Loucy (cell line): ENCODE measurements at regions not wholly inside any gene's neighbourhood (a gene's known extent, or its start where the extent isn't known, plus 50 kb on each side); places are given as distances from the start of the nearest gene placed in this dataset.
"Not testable (repeated sequence)": the region's sequence is repeated elsewhere in the genome, so short reads cannot be mapped to it uniquely, and the experiment has no call there.

ENCODE experiments used
- H2AFZ ChIP-seq: fragments of 200-600 bp; sonication (generic); 2 replicates; pipeline ENCODE4 v1.6.0; 2016; ENCODE audit warnings: antibody characterized with exemption, mild to moderate bottlenecking, low read length, moderate library complexity
- H3F3A ChIP-seq: fragments of 200-600 bp; 2 replicates; pipeline ENCODE4 v1.6.0; 2016; ENCODE audit warnings: antibody characterized with exemption, low read depth, mild to moderate bottlenecking
- H3K27me3 ChIP-seq: fragments of 200-600 bp; sonication (generic); 2 replicates; pipeline ENCODE4 v1.6.1; 2014; ENCODE audit warnings: low read length, mild to moderate bottlenecking; ENCODE audit not compliant: insufficient read depth, poor library complexity, severe bottlenecking
- H3K36me3 ChIP-seq: fragments of 200-600 bp; sonication (generic); 2 replicates; pipeline ENCODE4 v1.6.1; 2016; ENCODE audit warnings: low read length; ENCODE audit not compliant: insufficient read depth
- H3K4me1 ChIP-seq: fragments of 200-600 bp; sonication (generic); 2 replicates; pipeline ENCODE4 v1.5.1; 2014; ENCODE audit warnings: low read length, mild to moderate bottlenecking; ENCODE audit not compliant: insufficient read depth, poor library complexity, severe bottlenecking
- H3K4me2 ChIP-seq: fragments of 200-600 bp; sonication (generic); 2 replicates; pipeline ENCODE4 v1.6.0; 2014; ENCODE audit warnings: antibody characterized with exemption, low read length, low read depth, mild to moderate bottlenecking; ENCODE audit not compliant: poor library complexity, severe bottlenecking
- H3K4me3 ChIP-seq: fragments of 200-600 bp; sonication (generic); 2 replicates; pipeline ENCODE4 v1.5.1; 2014; ENCODE audit warnings: low read length, mild to moderate bottlenecking, mixed read lengths; ENCODE audit not compliant: poor library complexity, severe bottlenecking
- H3K79me2 ChIP-seq: fragments of 200-600 bp; sonication (generic); 2 replicates; pipeline ENCODE4 v1.6.1; 2014; ENCODE audit warnings: low read length; ENCODE audit not compliant: insufficient read depth
- H3K9ac ChIP-seq: fragments of 200-600 bp; sonication (generic); 2 replicates; pipeline ENCODE4 v1.6.0; 2014; ENCODE audit warnings: mild to moderate bottlenecking, low read depth, low read length, moderate library complexity; ENCODE audit not compliant: poor library complexity, severe bottlenecking
- H3K9me2 ChIP-seq: fragments of 200-600 bp; sonication (generic); replicated peaks from 2 replicates; pipeline ENCODE4 v1.6.1; 2016; ENCODE audit warnings: low read depth, low read length, mixed read lengths
- H3K9me3 ChIP-seq: fragments of 200-600 bp; sonication (generic); 2 replicates; pipeline ENCODE4 v1.6.1; 2014; ENCODE audit warnings: mild to moderate bottlenecking, antibody characterized with exemption, low read length, low read depth; ENCODE audit not compliant: insufficient read depth
- H4K20me1 ChIP-seq: fragments of 200-600 bp; sonication (generic); 2 replicates; pipeline ENCODE4 v1.6.0; 2014; ENCODE audit warnings: antibody characterized with exemption, low read length, mild to moderate bottlenecking; ENCODE audit not compliant: insufficient read depth, poor library complexity, severe bottlenecking
- EZH2phosphoT487 ChIP-seq: fragments of 200-600 bp; IDR thresholded peaks from 2 replicates; pipeline ENCODE4 v1.6.1; 2018; ENCODE audit warnings: antibody characterized with exemption, mild to moderate bottlenecking, moderate library complexity, borderline replicate concordance
- TF ChIP-seq, protein P1 (sequence below): fragments of 200-600 bp; sonication (generic); conservative IDR thresholded peaks from 2 replicates; pipeline ENCODE4 v1.5.1; 2014; ENCODE audit warnings: mild to moderate bottlenecking, antibody characterized with exemption, low read length

DNA sequence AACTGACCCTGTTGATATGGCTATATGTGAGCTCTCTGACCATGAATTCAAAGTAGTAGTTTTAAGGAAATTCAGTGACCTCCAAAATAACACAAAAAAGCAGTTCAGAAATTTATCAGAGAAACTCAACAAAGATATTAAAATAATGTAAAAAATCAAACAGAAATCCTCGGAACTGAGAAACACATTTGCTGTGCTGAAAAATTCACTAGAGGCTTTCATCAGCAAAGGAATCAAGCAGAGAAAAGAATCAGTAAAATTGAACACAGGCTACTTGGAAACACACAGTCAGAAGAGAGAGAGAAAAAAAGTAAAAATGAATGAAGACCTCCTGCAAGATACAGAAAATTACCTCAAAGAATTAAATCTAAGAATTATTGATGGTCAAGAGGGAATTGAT lies 417.2 kb downstream of the TMEM232 start:
- no peaks in the 10 kb centered on the region for H4K20me1 ChIP-seq
- no peak for TF ChIP-seq EZH2phosphoT487
- TF ChIP-seq, protein P1, sequence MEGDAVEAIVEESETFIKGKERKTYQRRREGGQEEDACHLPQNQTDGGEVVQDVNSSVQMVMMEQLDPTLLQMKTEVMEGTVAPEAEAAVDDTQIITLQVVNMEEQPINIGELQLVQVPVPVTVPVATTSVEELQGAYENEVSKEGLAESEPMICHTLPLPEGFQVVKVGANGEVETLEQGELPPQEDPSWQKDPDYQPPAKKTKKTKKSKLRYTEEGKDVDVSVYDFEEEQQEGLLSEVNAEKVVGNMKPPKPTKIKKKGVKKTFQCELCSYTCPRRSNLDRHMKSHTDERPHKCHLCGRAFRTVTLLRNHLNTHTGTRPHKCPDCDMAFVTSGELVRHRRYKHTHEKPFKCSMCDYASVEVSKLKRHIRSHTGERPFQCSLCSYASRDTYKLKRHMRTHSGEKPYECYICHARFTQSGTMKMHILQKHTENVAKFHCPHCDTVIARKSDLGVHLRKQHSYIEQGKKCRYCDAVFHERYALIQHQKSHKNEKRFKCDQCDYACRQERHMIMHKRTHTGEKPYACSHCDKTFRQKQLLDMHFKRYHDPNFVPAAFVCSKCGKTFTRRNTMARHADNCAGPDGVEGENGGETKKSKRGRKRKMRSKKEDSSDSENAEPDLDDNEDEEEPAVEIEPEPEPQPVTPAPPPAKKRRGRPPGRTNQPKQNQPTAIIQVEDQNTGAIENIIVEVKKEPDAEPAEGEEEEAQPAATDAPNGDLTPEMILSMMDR: no peak
- no peak overlapping the region for H2AFZ ChIP-seq
- H3K79me2 ChIP-seq: no peaks in the 10 kb centered on the region
- no peaks in the 10 kb centered on the region for H3K9me2 ChIP-seq
- H3K27me3 ChIP-seq: no peaks in the 10 kb centered on the region
- peaks cover 2% of the 10 kb centered on the region; the same call in 1 of the 2 replicates for H3K9me3 ChIP-seq
- H3F3A ChIP-seq: no peaks in the 10 kb centered on the region
- H3K36me3 ChIP-seq: no peaks in the 10 kb centered on the region
- no peak overlapping the region for H3K9ac ChIP-seq
- H3K4me3 ChIP-seq: no peak overlapping the region
- H3K4me1 ChIP-seq: no peaks in the 10 kb centered on the region
- no peak overlapping the region for H3K4me2 ChIP-seq

DNA sequence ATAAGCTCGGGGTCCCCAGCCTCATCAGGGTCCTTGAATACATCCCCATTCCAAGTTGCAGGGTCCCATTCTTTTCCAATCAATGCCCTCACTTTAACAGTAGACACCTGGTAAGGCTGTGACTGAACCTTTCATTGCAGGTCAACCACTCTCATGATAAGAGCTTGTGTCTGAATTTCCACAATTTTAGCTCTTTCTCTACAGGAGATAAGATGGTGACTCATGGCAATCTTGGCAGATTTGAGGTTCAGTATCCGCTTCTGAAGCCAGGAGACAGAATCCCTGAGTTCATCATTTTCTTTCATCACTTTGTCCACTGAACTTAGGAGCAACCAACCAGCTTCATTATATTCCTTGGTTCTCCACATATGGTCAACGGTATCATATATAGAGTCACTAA lies 409.9 kb downstream of the TMEM232 start:
- H3F3A ChIP-seq, H3K4me3 ChIP-seq, H3K4me1 ChIP-seq, H3K36me3 ChIP-seq, H2AFZ ChIP-seq, H4K20me1 ChIP-seq, H3K79me2 ChIP-seq, H3K9me2 ChIP-seq, H3K9me3 ChIP-seq, H3K9ac ChIP-seq, H3K4me2 ChIP-seq, H3K27me3 ChIP-seq: not testable (repeated sequence)

DNA sequence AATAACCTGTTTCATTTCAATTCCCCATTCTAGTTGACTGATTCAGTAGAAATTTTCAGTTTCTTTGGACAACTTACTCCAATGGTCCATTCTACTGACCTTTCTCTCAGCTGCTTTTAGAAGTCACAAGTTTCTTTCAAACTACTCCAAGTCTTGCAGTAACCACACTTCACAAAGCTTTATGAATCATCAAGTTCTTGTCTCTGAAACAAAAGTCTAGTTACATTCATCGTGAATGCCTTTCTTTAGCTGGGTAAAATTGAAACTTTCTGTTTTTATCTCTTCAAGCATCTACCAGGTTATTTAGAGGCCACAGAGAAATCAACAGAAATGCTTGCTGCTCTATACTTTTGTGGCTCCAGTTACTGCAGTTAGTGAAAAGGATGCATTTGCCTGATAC lies 405.4 kb downstream of the TMEM232 start:
- H3F3A ChIP-seq: no peaks in the 10 kb centered on the region
- H3K4me1 ChIP-seq: no peaks in the 10 kb centered on the region
- no peaks in the 10 kb centered on the region for H4K20me1 ChIP-seq
- no peak for TF ChIP-seq EZH2phosphoT487
- TF ChIP-seq, protein P1: no peak
- H3K9me2 ChIP-seq: no peaks in the 10 kb centered on the region
- H3K4me3 ChIP-seq: no peak overlapping the region
- H3K36me3 ChIP-seq: no peaks in the 10 kb centered on the region
- no peak overlapping the region for H2AFZ ChIP-seq
- H3K4me2 ChIP-seq: no peak overlapping the region
- no peaks in the 10 kb centered on the region for H3K79me2 ChIP-seq
- no peak overlapping the region for H3K9ac ChIP-seq
- no peaks in the 10 kb centered on the region for H3K9me3 ChIP-seq
- H3K27me3 ChIP-seq: no peaks in the 10 kb centered on the region

GRCh38 chr5:110323357-110323756 lies 403.1 kb downstream of the TMEM232 start:
- H3K79me2 ChIP-seq: no peaks in the 10 kb centered on the region
- no peaks in the 10 kb centered on the region for H3K27me3 ChIP-seq
- no peaks in the 10 kb centered on the region for H3K4me1 ChIP-seq
- no peaks in the 10 kb centered on the region for H4K20me1 ChIP-seq
- no peak overlapping the region for H3K9ac ChIP-seq
- H2AFZ ChIP-seq: no peak overlapping the region
- H3F3A ChIP-seq: no peaks in the 10 kb centered on the region
- H3K9me3 ChIP-seq: no peaks in the 10 kb centered on the region
- no peak overlapping the region for H3K4me3 ChIP-seq
- no peak for TF ChIP-seq EZH2phosphoT487
- TF ChIP-seq, protein P1: no peak
- no peaks in the 10 kb centered on the region for H3K9me2 ChIP-seq
- no peaks in the 10 kb centered on the region for H3K36me3 ChIP-seq
- H3K4me2 ChIP-seq: no peak overlapping the region
